Stimulated activated CD4-positive, alpha-beta T cell treated with anti-CD3 and anti-CD28 coated beads, Interleukin-2, amount 100 ng/mL, for 4 hours (primary cell): ENCODE measurements at regions not wholly inside any gene's neighbourhood (a gene's known extent, or its start where the extent isn't known, plus 50 kb on each side); places are given as distances from the start of the nearest gene placed in this dataset.

ENCODE experiments used
- DNase-seq: peaks from one replicate; pipeline ENCODE4 v3.0.0-alpha.2; 2020; ENCODE audit warnings: low read depth

DNA sequence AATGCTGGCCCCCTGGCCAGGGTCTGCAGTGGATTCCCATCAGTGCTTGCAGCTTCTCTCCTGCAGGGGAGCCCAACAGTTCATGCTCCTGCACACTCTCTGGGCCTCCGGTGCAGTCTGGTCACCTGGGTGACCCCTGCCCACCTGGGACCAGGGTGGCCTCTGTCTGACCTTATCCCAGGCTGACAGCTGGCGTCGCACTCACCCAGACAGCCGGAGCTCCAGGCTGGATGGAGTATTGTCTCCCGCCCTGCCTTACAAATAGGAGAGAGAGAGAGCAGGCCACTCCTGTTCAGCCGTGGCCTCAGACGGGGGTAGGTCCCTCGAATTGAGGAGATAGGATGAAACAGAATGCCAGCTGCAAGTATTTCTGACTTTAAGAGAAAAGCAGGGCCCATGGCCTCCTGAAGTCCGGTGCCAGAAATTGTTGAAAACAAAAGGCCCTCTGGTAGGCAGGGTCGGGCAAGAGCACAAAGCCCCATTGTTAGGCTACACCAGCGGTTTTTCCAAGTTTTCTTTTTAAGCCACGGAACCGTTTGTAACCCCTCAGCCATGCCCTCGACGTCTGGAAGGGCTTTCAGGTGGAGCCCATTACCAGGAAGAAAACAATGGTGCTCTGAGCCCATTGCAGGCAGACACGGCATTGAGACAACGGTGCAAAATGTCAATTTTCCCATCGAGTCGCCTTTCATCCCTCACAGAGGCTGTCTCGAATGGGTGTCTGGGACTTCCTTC is 258.4 kb downstream of the BCL11A start:
- no peak for DNase-seq

- no peak for DNase-seq
Measured at GRCh38 chr2:60292242-60292641, 261.2 kb downstream of the BCL11A start.

GRCh38 chr2:60290509-60290908 is 262.9 kb downstream of the BCL11A start:
- no peak for DNase-seq

- DNase-seq, result no peak
Measured at GRCh38 chr2:60285626-60286316, 267.7 kb downstream of the BCL11A start.

- no peak for DNase-seq
Measured at GRCh38 chr2:60283626-60284025, 269.8 kb downstream of the BCL11A start.

GRCh38 chr2:60282886-60283285 is 270.6 kb downstream of the BCL11A start:
- no peak for DNase-seq

- no peak for DNase-seq
Measured at GRCh38 chr2:60281730-60282129, 271.7 kb downstream of the BCL11A start.

DNA sequence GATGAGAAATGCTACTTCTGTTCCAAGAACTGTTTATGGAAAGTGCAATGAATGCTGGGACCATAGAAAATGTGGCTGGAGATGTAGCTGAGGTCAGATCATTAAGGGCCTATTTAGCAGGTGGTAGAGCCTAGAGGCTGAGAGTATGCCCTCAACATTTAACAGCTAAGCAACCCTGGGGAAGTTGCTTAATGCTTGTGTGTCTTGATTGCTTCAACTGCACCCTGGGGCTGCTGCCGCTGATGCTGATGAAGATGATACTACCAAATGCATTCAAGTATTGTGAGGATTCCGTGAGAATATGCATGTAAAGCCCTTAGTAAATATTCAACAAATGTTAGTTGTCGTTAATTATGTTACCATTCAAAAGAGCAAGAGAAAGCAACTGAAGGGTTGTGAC is 273.2 kb downstream of the BCL11A start:
- DNase-seq, result no peak

- DNase-seq, result no peak
Measured at GRCh38 chr2:60278906-60279305, 274.5 kb downstream of the BCL11A start.

DNA sequence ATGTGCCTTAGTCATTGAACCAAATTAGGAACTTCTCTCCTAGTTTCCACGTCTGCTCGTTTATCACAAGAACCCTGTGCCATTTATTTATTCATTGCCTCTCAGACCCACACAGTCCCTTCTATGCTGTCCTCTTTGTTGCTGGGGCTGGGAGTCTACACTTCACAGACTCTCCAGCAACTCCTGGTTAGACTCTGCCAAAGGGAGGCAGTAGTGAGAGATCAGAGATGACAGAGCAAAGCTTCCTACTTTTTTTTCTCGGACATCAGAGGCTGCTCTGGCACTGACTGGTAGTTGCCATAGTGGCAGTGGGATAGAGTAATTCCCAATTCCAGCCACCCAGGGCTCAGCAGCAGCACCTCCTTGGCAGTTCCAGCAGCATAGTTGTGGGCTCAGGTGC is 277.5 kb downstream of the BCL11A start:
- DNase-seq, result no peak

GRCh38 chr2:60273836-60274235 is 279.6 kb downstream of the BCL11A start:
- DNase-seq, result no peak

GRCh38 chr2:60271713-60272112 is 281.7 kb downstream of the BCL11A start:
- no peak for DNase-seq

- no peak for DNase-seq
Measured at GRCh38 chr2:60271131-60271530, 282.3 kb downstream of the BCL11A start.

- DNase-seq, result no peak
Measured at GRCh38 chr2:60268661-60269060, 284.8 kb downstream of the BCL11A start.

DNA sequence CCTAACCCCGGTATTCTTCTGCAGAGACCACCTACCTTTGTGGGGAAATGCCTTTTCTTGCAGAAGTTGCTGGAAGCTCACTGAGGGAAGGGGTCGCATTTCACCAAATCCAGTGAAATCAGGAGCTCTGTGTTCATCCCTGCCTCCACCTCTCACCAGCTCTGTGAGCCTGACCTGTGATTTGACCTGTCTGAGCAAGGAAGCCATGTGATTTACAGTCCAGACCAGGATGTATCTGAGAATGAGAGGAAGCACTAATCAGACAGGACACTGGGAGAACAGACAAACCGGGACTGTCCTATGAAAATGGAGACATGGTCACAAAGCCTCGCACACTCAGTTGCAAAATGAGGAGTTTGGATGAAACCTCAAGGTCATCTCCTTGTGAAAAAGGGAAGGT is 285.4 kb downstream of the BCL11A start:
- DNase-seq, result no peak

- no peak for DNase-seq
Measured at GRCh38 chr2:60267122-60267521, 286.3 kb downstream of the BCL11A start.

GRCh38 chr2:60262178-60262577 is 291.3 kb downstream of the BCL11A start:
- DNase-seq, result no peak

GRCh38 chr2:60260639-60261296 is 292.7 kb downstream of the BCL11A start:
- no peak for DNase-seq

DNA sequence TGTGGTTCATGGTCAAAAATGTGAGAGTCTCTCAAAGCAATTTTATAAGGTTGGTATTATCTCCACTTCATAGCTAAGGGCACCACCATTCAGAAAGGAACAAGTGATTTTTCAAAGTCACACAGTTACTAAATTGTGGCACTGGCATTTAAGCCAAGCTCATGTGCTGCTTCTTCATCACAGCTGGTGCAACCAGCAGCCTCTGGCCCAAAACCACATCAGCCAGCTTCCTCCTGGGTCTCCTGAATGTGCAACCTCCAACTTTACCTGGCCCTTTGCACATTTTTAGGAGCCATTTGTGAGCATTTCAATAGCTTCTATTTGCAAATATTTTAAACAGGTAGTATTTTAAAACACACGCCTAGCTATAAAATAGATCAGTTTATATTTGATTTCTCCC is 293.7 kb downstream of the BCL11A start:
- DNase-seq, result no peak

- no peak for DNase-seq
Measured at GRCh38 chr2:60252581-60253150, 300.8 kb downstream of the BCL11A start.

- no peak for DNase-seq
Measured at GRCh38 chr2:60251247-60251646, 302.2 kb downstream of the BCL11A start.

- no peak for DNase-seq
Measured at GRCh38 chr2:60249879-60250278, 303.6 kb downstream of the BCL11A start.

DNA sequence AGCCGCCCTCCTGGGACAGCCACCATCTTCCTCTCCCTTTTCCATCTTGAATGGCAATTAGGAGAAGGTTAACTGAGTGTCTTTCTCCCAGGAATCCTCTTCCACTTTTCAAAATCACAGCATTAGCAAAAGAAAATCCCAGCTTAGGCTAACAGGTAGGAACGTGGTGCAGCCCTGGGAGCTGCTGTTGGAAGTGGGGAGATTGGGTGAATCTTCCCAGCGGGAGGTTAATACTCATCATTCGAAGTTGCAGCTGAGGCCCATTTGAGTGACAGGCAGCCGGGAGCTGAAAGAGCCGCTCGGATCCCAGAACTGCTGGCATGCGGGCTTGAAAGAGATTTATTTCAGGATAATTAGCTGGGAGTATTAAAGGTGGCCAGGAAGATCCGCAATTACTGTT is 306.0 kb downstream of the BCL11A start:
- DNase-seq, result no peak
